Limb (tissue), 2 donors: ENCODE measurements at regions not wholly inside any gene's neighbourhood (a gene's known extent, or its start where the extent isn't known, plus 50 kb on each side); places are given as distances from the start of the nearest gene placed in this dataset.

ENCODE experiments used
- DNase-seq, 2 donors: peaks; one replicate each; pipeline ENCODE4 v3.0.0-alpha.2; 2016; ENCODE audit errors: extremely low spot score in 2 of 2

- DNase-seq, result no peak
Measured at GRCh38 chr1:58380345-58380744, 166.2 kb downstream of the OMA1 start.

- no peak for DNase-seq
Measured at GRCh38 chr1:58367217-58367616, 179.3 kb downstream of the OMA1 start.

GRCh38 chr1:58365328-58365727, 181.2 kb downstream of the OMA1 start:
- DNase-seq, result no peak

- DNase-seq, result no peak
Measured at GRCh38 chr1:58363585-58363984, 182.9 kb downstream of the OMA1 start.

GRCh38 chr1:58361134-58361533, 185.4 kb downstream of the OMA1 start:
- DNase-seq, result no peak

GRCh38 chr1:58358346-58358745, 188.2 kb downstream of the OMA1 start:
- DNase-seq, result no peak

- no peak for DNase-seq
Measured at GRCh38 chr1:58356402-58356801, 190.1 kb downstream of the OMA1 start.

- no peak for DNase-seq
Measured at GRCh38 chr1:58353168-58353567, 193.4 kb downstream of the OMA1 start.

GRCh38 chr1:58352476-58353092, 193.9 kb downstream of the OMA1 start:
- DNase-seq, result no peak

- no peak for DNase-seq
Measured at GRCh38 chr1:58346036-58346355, 200.5 kb downstream of the OMA1 start.

GRCh38 chr1:58345215-58346035, 201.1 kb downstream of the OMA1 start:
- DNase-seq, result no peak

- no peak for DNase-seq
Measured at GRCh38 chr1:58340185-58340584, 206.3 kb downstream of the OMA1 start.

- no peak for DNase-seq
Measured at GRCh38 chr1:58338081-58338480, 208.4 kb downstream of the OMA1 start.

GRCh38 chr1:58333511-58333910, 213.0 kb downstream of the OMA1 start:
- peak in 1 of 2 donors; percentile 6 for DNase-seq

- DNase-seq, result no peak
Measured at GRCh38 chr1:58331156-58331555, 215.4 kb downstream of the OMA1 start.

- DNase-seq, result no peak
Measured at GRCh38 chr1:58325866-58326265, 220.7 kb downstream of the OMA1 start.

- DNase-seq, result no peak
Measured at GRCh38 chr1:58324558-58324957, 222.0 kb downstream of the OMA1 start.

GRCh38 chr1:58318157-58319005, 228.1 kb downstream of the OMA1 start:
- no peak for DNase-seq

GRCh38 chr1:58317694-58318093, 228.8 kb downstream of the OMA1 start:
- no peak for DNase-seq

- no peak for DNase-seq
Measured at GRCh38 chr1:58317086-58317485, 229.4 kb downstream of the OMA1 start.

GRCh38 chr1:58316141-58316540, 230.4 kb downstream of the OMA1 start:
- no peak for DNase-seq

GRCh38 chr1:58312971-58313563, 233.5 kb downstream of the OMA1 start:
- DNase-seq, result no peak
